H9 (cell line): ENCODE measurements at regions not wholly inside any gene's neighbourhood (a gene's known extent, or its start where the extent isn't known, plus 50 kb on each side); places are given as distances from the start of the nearest gene placed in this dataset.

Experiments
- DNase-seq: peaks from one replicate; pipeline ENCODE4 v3.0.0-alpha.2; 2017
- H2AFZ ChIP-seq: one replicate; pipeline ENCODE4 v1.6.1; 2013; ENCODE audit warnings: mild to moderate bottlenecking, low read length, control low read depth, moderate library complexity
- H2AK5ac ChIP-seq: 2 replicates; pipeline ENCODE4 v1.6.1; 2013; ENCODE audit warnings: low read length, control low read depth, mixed read lengths; ENCODE audit not compliant: insufficient read length
- H2BK120ac ChIP-seq: one replicate; pipeline ENCODE4 v1.6.1; 2013; ENCODE audit warnings: low read depth, mild to moderate bottlenecking, low read length, control low read depth, inconsistent platforms; ENCODE audit not compliant: poor library complexity, severe bottlenecking
- H2BK12ac ChIP-seq: 2 replicates; pipeline ENCODE4 v1.6.1; 2013; ENCODE audit warnings: low read length, control low read depth, mixed read lengths, low read depth; ENCODE audit not compliant: insufficient read length
- H2BK15ac ChIP-seq: 2 replicates; pipeline ENCODE4 v1.6.1; 2013; ENCODE audit warnings: low read depth, low read length, control low read depth
- H2BK20ac ChIP-seq: one replicate; pipeline ENCODE4 v1.6.1; 2013; ENCODE audit warnings: low read depth, mild to moderate bottlenecking, low read length, control low read depth, inconsistent platforms; ENCODE audit not compliant: poor library complexity, severe bottlenecking
- H2BK5ac ChIP-seq: 2 replicates; pipeline ENCODE4 v1.6.1; 2013; ENCODE audit warnings: low read length, control low read depth, mixed read lengths; ENCODE audit not compliant: insufficient read length
- H3K14ac ChIP-seq: 2 replicates; pipeline ENCODE4 v1.6.1; 2013; ENCODE audit warnings: low read length, control low read depth; ENCODE audit not compliant: insufficient read depth
- H3K18ac ChIP-seq: 2 replicates; pipeline ENCODE4 v1.6.1; 2013; ENCODE audit warnings: low read depth, mild to moderate bottlenecking, mixed read lengths, low read length, control low read depth; ENCODE audit not compliant: insufficient read length
- H3K23ac ChIP-seq: 2 replicates; pipeline ENCODE4 v1.6.1; 2013; ENCODE audit warnings: low read length, control low read depth, mixed read lengths, low read depth; ENCODE audit not compliant: insufficient read length
- H3K23me2 ChIP-seq: 2 replicates; pipeline ENCODE4 v1.6.1; 2013; ENCODE audit warnings: low read depth, mild to moderate bottlenecking, mixed read lengths, low read length, control low read depth; ENCODE audit not compliant: insufficient read length, poor library complexity, severe bottlenecking
- H3K27ac ChIP-seq: 2 replicates; pipeline ENCODE4 v1.5.1; 2013; ENCODE audit warnings: low read length, control low read depth, mixed read lengths, low read depth; ENCODE audit not compliant: insufficient read length
- H3K27me3 ChIP-seq: 2 replicates; pipeline ENCODE4 v1.6.1; 2013; ENCODE audit warnings: low read length, control low read depth, inconsistent platforms; ENCODE audit not compliant: insufficient read depth
- H3K4ac ChIP-seq: 2 replicates; pipeline ENCODE4 v1.6.1; 2013; ENCODE audit warnings: low read depth, mild to moderate bottlenecking, control low read depth, inconsistent platforms, low read length, moderate library complexity
- H3K4me1 ChIP-seq: 2 replicates; pipeline ENCODE4 v1.6.1; 2013; ENCODE audit warnings: low read length, control low read depth, inconsistent platforms; ENCODE audit not compliant: insufficient read depth
- H3K4me2 ChIP-seq: 2 replicates; pipeline ENCODE4 v1.6.1; 2013; ENCODE audit warnings: low read length, control low read depth, mixed read lengths; ENCODE audit not compliant: insufficient read length, insufficient read depth
- H3K56ac ChIP-seq: 2 replicates; pipeline ENCODE4 v1.6.1; 2013; ENCODE audit warnings: low read depth, mild to moderate bottlenecking, mixed read lengths, low read length, control low read depth; ENCODE audit not compliant: insufficient read length
- H3K79me1 ChIP-seq: 2 replicates; pipeline ENCODE4 v1.6.1; 2013; ENCODE audit warnings: low read depth, mild to moderate bottlenecking, moderate library complexity, low read length, control low read depth, inconsistent platforms; ENCODE audit not compliant: insufficient read depth, poor library complexity, severe bottlenecking
- H3K79me2 ChIP-seq: 2 replicates; pipeline ENCODE4 v1.6.1; 2013; ENCODE audit warnings: low read length, control low read depth, inconsistent platforms; ENCODE audit not compliant: insufficient read depth
- H3K9ac ChIP-seq: 2 replicates; pipeline ENCODE4 v1.6.1; 2013; ENCODE audit warnings: low read length, control low read depth, mixed read lengths; ENCODE audit not compliant: insufficient read length; ENCODE audit errors: extremely low read depth
- H3K9me3 ChIP-seq: one replicate; pipeline ENCODE4 v1.6.1; 2013; ENCODE audit warnings: low read depth, low read length, inconsistent platforms; ENCODE audit not compliant: control insufficient read depth
- H3T11ph ChIP-seq: one replicate; pipeline ENCODE4 v1.6.1; 2013; ENCODE audit warnings: mild to moderate bottlenecking, low read length, control low read depth, inconsistent platforms
- H4K20me1 ChIP-seq: one replicate; pipeline ENCODE4 v1.6.1; 2013; ENCODE audit not compliant: control insufficient read depth, insufficient read length, insufficient read depth
- H4K5ac ChIP-seq: 2 replicates; pipeline ENCODE4 v1.6.1; 2013; ENCODE audit warnings: low read depth, mild to moderate bottlenecking, mixed read lengths, low read length, control low read depth; ENCODE audit not compliant: insufficient read length
- H4K8ac ChIP-seq: replicated peaks from 2 replicates; pipeline ENCODE4 v1.6.1; 2013; ENCODE audit warnings: low read length, control low read depth, mixed read lengths, low read depth; ENCODE audit not compliant: insufficient read length
- H4K91ac ChIP-seq: 2 replicates; pipeline ENCODE4 v1.6.1; 2013; ENCODE audit warnings: low read depth, mild to moderate bottlenecking, moderate library complexity, mixed read lengths, low read length, control low read depth; ENCODE audit not compliant: insufficient read length
- H3K27ac Mint-ChIP-seq, 3 experiments: 2 replicates in 2 of 3; 3 replicates in 1 of 3; pipeline ENCODE4 v1.8.0; 2020 to 2021; ENCODE audit warnings: mixed read lengths in 3 of 3, mild to moderate bottlenecking in 1 of 3, moderate library complexity in 1 of 3
- H3K27me3 Mint-ChIP-seq: 2 replicates; pipeline ENCODE4 v1.8.0; 2021; ENCODE audit warnings: low read depth, mild to moderate bottlenecking, moderate library complexity, mixed read lengths
- H3K36me3 Mint-ChIP-seq, 3 experiments: 2 replicates in 2 of 3; 3 replicates in 1 of 3; pipeline ENCODE4 v1.8.0; 2020 to 2021; ENCODE audit warnings: low read depth in 3 of 3, mixed read lengths in 3 of 3; ENCODE audit not compliant: insufficient read depth in 1 of 3
- H3K4me1 Mint-ChIP-seq, 2 experiments: 2 replicates each; pipeline ENCODE4 v1.8.0; 2020; ENCODE audit warnings: mixed read lengths in 2 of 2
- H3K4me3 Mint-ChIP-seq, 2 experiments: 2 replicates in 1 of 2; 3 replicates in 1 of 2; pipeline ENCODE4 v1.8.0; 2020 to 2021; ENCODE audit warnings: mild to moderate bottlenecking in 2 of 2, mixed read lengths in 2 of 2, moderate library complexity in 1 of 2
- H3K9me3 Mint-ChIP-seq, 2 experiments: 2 replicates in 1 of 2; 3 replicates in 1 of 2; pipeline ENCODE4 v1.8.0; 2020; ENCODE audit warnings: mild to moderate bottlenecking in 2 of 2, mixed read lengths in 2 of 2, moderate library complexity in 1 of 2
- CTCF ChIP-seq: fragments of 200-600 bp; sonication (generic); conservative IDR thresholded peaks from 3 replicates; pipeline ENCODE4 v1.8.0; 2021; ENCODE audit warnings: antibody characterized with exemption, mild to moderate bottlenecking
- WGBS: extraction: QIAGEN DNeasy Blood & Tissue Kit; methylation state at CpG from one replicate; pipeline ENCODE4 v1.1.7; 2013; ENCODE audit warnings: missing lambda C conversion rate, low lambda C conversion rate, mixed read lengths; ENCODE audit not compliant: insufficient read length; ENCODE audit errors: extremely low coverage; 5-methylcytosine and 5-hydroxymethylcytosine counted together

GRCh38 chr12:30482650-30483049 lies 213.0 kb downstream of the IPO8 start:
- Histone ChIP-seq H2BK20ac (no peak overlapping the region), H4K5ac (no peak overlapping the region)

More at GRCh38 chr12:30482650-30483049, 213.0 kb downstream of the IPO8 start:
- DNase-seq, result no peak
- Histone ChIP-seq H2BK120ac (no peak overlapping the region), H3K27me3 (no peaks in the 10 kb centered on the region), H3K79me2 (no peaks in the 10 kb centered on the region), H3K9ac (no peak overlapping the region), H2AK5ac (no peak overlapping the region), H3K27ac (no peak overlapping the region), H2AFZ (no peak overlapping the region), H3T11ph (no peak overlapping the region), H3K4ac (no peak overlapping the region), H4K8ac (no peak overlapping the region), H2BK12ac (no peak overlapping the region), H3K23ac (no peak overlapping the region), H2BK5ac (no peak overlapping the region), H4K20me1 (no peaks in the 10 kb centered on the region), H3K79me1 (no peaks in the 10 kb centered on the region), H3K23me2 (no peaks in the 10 kb centered on the region), H3K9me3 (no peaks in the 10 kb centered on the region), H4K91ac (no peak overlapping the region), H3K14ac (no peak overlapping the region), H3K18ac (no peak overlapping the region), H2BK15ac (no peak overlapping the region), H3K4me2 (no peak overlapping the region), H3K56ac (no peak overlapping the region), H3K4me1 (no peaks in the 10 kb centered on the region)
- Mint-ChIP-seq H3K4me1 (peaks cover 10% of the 10 kb centered on the region in 2 experiments; a peak in 3 of 4 replicates), H3K27ac (no peak overlapping the region), H3K27me3 (no peaks in the 10 kb centered on the region), H3K4me3 (no peak overlapping the region), H3K9me3 (no peaks in the 10 kb centered on the region; a peak in 2 of 5 replicates), H3K36me3 (no peaks in the 10 kb centered on the region; a peak in 2 of 7 replicates)
- no peak for TF ChIP-seq CTCF
- no CpG with 5 or more reads among the region's 1 CpG for WGBS
